ENCODE measurements at regions not wholly inside any gene's neighbourhood (a gene's known extent, or its start where the extent isn't known, plus 50 kb on each side); places are given as distances from the start of the nearest gene placed in this dataset.
A peak's percentile ranks its signal among the peaks of the same experiment; 100 is the strongest.

DNA sequence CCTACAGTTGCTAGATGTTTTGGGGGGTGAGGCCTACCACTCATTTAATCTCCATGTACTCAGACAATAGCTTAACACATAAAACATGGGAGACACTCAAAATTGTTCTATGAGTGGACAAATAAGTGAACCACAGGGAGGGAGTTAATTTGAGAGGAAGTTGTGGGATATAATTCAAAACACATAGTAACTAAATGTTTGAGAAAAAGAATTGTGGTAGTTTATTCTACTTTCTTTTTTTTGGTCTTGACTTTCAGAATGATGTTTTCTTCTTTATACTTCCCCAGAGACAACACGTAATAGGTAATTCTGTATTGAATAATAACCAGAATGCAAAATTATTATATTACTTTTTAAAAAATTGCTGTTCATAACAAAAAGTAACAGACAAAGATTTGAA is 453.8 kb downstream of the RFPL4B start:
- DNase-seq (ENCODE audit: low read depth): no peak

GRCh38 chr6:112801468-112802080 is 454.4 kb downstream of the RFPL4B start:
- DNase-seq (ENCODE audit: low read depth): no peak

DNA sequence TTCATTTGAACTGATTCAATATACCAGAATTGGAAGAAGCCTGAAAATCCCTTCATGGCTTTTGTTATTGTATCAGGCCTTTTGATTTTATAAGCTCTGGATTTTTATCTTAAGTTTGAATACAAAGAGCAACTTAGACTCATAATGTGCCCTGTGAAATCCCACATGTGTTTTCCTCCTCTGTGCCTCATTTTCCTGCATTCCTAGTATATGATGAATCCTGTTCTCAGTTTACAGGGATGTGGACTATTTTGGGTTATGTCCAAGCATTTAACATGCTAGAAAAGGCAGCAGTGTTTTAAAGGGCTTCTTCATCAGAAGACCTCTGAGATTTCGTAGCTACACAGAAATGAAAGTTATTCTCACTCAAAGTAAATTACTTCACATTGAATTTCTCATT is 455.0 kb downstream of the RFPL4B start:
- peak; percentile 80 for DNase-seq (ENCODE audit: low read depth)

GRCh38 chr6:112804638-112805330 is 457.7 kb downstream of the RFPL4B start:
- no peak for DNase-seq (ENCODE audit: low read depth)

DNA sequence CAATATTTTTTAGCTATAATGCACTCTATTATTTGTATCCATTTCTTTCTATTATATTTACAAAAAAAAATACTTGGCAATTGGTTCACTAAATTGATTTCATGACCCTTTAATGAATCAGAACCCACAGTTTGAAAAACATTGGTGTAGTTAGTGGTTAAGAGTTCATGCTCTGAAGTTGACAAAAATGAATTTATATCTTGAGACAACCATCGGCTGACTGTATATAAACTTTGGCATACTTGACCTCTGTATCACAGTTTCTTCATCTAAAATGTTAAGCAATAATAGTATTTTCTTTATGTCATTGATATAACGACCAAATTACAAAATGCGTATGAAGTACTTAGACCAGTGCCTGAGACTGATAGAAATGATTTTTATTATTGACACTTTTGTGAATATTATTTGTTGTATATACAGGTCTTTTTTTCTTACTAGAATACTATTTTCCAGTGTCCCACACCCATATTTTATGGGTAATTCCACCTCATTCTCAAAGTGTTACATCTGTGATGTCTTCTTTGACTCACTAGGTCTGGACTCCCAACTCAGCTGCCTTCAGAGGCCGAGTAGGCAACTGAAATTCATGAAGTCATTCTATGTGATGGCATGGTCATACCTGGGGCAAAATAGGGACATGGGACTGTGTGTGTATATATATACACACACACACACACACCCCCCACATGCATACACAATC is 459.2 kb downstream of the RFPL4B start:
- DNase-seq (ENCODE audit: low read depth): peak; percentile 77

DNA sequence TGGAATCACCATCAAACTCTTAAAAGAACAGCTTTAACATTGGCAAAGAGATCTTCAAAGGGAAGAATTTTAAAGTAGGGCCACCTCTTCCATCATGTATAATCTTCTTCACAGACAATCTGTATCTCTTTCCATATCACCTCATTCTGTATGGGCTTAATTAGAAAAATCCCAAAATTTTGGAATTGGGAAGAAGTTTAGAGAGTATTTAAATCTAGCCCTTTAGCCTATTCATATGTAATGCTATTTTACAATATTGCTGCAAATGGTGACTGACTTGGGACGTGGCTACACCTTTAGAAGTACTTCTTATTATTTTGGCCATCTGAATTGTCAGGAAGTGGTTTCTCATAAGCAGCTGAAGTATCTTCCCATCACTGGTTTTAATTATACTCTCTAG is 474.3 kb downstream of the RFPL4B start:
- DNase-seq (ENCODE audit: low read depth): no peak

- DNase-seq (ENCODE audit: low read depth): no peak
Measured at GRCh38 chr6:112822769-112823168, 475.6 kb downstream of the RFPL4B start.

DNA sequence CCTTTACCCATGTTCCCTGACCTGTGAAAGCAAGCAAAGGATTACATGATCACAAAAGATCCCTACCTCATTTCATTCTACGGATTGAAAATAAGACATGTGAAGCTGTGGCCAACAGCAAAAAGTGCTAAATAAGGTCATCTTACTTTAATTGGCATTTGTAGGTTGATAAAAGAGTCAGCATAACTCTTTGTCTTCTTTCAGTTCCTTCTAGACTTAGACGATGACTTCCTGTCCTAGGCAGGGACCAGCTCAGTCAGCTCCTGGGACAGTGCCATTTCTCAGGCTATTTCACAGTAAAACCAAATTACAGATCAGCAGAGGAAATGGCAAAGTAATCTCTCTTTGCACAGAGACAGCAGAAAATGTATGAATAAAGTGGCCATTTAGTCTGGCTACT is 480.7 kb downstream of the RFPL4B start:
- DNase-seq (ENCODE audit: low read depth): no peak

DNA sequence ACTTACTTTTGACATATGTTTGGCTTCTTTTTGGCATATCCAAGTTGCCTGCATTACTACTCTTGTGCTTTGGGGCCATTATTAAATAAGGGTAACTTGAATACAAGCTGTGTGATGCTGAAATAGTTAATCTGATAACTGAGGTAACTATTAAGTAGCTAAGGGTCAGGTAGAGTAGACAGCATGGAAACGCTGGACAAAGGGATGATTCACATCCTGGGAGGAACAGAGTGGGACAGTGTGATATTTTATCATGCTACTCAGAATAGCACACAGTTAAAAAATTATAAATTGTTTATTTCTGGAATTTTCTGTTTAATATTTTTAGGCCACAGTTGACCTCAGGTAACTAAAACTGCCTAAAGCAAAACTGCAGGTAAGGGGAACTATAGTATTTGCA is 483.9 kb downstream of the RFPL4B start:
- DNase-seq (ENCODE audit: low read depth): peak; percentile 26

GRCh38 chr6:112833581-112834131 is 486.5 kb downstream of the RFPL4B start:
- DNase-seq (ENCODE audit: low read depth): peak; percentile 10

DNA sequence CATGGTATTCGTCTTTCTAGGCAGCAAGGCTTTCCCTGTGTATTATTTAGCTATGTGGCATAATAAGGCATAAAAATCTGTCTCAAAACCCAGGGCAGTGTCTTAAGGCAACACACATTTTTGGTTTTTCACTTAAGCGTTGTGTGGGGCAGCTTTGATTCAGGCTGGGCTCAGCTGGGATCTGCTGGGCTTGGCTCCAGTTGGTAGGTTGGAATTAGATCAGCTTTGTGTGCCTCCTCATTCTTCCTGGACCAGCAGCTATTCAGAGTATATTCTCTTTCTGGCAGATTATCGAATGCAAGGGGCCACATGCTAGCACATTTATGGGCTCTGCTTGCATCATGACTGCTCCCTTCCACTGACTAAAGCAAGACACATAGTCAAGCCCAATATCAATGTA is 487.9 kb downstream of the RFPL4B start:
- no peak for DNase-seq (ENCODE audit: low read depth)

DNA sequence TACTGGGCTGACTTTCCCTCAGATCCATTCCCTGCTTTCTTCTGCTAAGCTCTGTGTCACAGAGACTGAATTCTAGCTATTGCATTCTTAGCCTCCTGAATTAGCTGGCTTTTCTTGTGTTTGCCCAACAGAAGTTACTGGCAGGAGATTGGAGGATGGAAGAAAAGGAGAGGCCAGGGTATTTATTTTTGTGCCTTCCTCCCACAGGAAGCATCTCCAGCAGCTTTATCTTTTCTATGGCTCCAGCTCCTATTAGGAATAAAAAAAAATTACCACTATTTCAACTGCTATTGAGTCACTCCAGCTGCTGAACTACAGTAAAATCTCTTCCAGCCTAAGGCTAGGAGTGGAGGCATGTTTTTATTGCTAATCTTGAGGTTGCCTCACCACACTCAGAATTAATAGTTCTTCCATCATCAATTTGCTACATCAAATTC is 492.4 kb downstream of the RFPL4B start:
- peak; percentile 72 for DNase-seq (ENCODE audit: low read depth)

DNA sequence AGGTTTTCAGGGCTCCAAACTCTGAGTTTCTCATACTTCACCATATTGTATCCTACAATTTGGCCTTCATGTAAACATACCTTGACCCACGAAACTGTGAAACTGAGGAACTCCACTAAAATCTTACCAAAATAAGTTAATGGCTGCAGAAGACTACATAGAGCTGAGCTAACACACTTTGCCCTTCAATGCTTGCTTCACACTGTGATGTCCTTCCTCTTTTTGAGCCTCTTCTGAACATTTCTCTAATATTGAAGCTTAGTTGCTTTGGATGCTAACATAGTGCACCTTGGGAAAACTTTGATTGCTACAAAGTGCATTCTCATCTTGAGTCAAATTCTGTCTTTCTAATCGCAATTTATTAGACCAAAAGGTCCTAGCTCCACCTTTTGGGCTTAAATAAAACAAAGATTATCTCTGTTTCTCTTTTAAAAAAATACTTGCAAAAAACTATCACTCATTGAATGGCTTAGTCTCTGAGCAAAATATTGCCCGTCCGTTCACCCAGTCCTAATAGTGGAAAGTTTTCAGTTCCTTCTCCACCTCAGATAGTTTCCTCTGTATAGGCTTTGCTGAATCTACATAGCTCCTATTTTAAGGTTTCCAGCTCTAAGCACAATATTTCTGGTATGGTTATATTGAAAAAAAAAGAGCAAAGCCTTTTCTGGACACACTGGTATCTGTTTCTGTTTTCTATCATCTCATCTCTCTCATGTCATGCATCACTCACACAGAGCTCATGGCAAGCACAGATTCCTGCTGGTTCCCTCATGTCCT is 494.6 kb downstream of the RFPL4B start:
- no peak for DNase-seq (ENCODE audit: low read depth)

DNA sequence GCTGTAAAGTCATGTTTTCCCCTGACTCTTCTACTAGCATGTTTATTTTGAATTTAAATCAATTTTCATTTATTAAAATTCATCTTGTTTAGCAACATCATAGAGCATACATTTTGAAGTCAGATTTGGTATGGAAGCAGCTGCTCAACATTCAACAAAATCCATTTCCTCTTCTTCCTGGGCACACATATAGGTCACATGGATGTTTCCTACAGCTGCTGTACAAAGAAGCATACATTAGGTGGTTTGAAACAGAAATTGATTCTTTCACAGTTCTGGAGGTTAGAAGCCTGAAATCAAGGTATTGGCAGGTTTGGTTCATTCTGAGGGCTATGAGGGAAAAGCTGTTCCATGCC is 495.2 kb downstream of the RFPL4B start:
- no peak for DNase-seq (ENCODE audit: low read depth)

GRCh38 chr6:112846681-112847080 is 499.6 kb downstream of the RFPL4B start:
- DNase-seq (ENCODE audit: low read depth): no peak

GRCh38 chr6:112851146-112851545 is 504.0 kb downstream of the RFPL4B start:
- DNase-seq (ENCODE audit: low read depth): peak; percentile 28

DNA sequence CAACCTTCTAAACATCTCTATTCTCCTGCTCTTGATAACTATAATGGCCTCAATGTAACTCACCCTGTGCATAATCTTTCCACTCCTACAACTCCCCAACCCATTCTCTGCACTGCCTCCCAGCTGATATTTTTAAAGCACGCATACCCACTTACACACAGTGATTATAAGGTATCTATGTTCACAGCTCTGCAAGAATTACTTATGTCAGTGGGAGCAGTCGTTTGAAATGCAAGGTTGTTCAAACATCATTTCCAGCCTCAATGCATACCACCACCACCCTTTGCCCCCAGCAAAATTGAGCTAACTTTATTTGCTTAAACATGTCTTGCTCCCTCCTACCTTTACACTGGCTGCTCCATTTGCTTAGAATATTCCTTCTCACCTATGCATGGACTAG is 506.0 kb downstream of the RFPL4B start:
- DNase-seq (ENCODE audit: low read depth): no peak

DNA sequence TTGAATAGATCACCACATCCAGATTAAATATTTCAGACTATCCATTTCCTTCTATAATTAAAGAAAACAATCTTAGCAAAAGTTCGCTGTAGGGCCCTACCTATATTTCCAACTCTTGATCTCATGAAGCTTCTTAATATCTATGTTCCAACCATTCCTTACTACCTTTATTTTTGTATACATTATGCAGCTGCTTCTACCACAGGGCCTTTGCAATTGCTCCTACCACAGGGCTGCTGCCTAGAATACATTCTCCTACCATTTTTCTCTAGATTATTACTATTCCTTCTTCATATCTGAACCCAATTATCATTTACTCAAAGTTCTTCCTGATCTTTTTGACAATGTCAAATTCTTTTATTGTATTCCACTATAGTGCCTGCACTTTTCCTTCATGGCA is 516.6 kb downstream of the RFPL4B start:
- DNase-seq (ENCODE audit: low read depth): no peak

DNA sequence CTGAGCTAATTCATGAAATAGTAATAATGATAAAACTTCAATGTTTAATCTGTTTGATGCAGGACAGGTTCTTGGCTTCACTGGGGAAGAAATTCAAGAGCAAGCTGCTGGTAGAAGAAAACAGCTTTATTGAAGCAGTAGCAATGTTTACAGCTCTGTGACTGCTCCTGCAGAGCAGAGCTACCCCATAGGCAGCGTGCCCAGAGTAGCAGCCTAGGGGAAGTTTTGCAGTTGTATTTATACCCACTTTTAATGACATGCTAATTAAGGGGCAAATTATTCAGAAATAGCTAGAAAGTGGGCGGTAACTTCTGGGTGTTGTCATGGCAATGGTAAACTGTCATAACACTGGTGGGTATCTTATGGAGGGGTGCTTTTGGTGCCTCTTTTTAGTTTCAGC is 518.0 kb downstream of the RFPL4B start:
- DNase-seq (ENCODE audit: low read depth): no peak

- no peak for DNase-seq (ENCODE audit: low read depth)
Measured at GRCh38 chr6:112874881-112875280, 527.8 kb downstream of the RFPL4B start.

DNA sequence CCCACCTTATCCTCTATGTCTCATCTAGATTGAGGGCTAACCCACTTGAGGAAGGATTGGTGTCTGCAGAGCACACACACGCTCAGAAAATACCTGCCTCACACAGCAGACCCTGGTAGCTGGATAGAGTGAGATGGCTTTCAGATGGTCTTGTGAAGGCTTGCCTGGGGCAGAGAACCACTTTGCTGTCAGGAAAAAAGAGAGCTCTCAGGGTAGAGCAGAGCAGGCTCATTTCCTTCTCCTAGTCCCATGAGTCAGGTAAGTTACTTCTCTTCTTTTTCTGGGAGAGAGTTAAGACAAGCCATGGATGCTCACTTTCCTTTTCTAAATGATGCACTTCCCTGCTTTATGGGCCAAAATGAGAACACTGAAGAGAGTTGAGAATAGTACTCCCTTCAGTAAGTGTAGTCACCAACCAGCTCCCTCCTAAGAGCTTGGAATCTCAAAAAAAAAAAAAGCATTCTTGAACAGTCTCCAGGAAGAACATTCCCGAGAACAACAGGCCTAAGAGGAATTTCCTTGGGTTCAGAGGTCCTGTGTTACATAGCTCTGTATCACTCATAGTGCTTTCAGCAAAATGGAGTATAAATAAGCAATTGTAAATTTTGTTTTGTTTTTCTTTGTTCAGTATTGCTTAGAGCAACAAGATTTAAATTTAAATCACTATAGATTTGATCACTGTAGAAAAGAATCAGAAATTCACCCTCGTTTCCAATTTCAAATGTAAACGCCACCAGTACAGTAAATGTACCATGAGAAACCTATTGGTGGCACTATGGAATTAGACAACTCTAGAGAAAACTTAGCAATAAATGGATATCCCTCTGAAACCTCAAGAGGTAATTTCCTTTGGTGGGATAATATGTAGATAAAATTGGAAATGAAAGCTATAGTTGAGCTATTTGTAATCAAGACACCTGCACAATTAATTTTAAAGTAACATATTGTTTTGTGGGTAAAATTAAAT is 530.3 kb downstream of the RFPL4B start:
- peak; percentile 85 for DNase-seq (ENCODE audit: low read depth)
